Astrocyte (in vitro differentiated cells and primary cell): ENCODE measurements at regions not wholly inside any gene's neighbourhood (a gene's known extent, or its start where the extent isn't known, plus 50 kb on each side); places are given as distances from the start of the nearest gene placed in this dataset.
A peak's percentile ranks its signal among the peaks of the same experiment; 100 is the strongest.

ENCODE experiments used
- CTCF ChIP-seq: IDR thresholded peaks from 2 replicates; pipeline ENCODE4 v1.5.1; 2011; ENCODE audit warnings: low read depth, mild to moderate bottlenecking, inconsistent platforms, low read length, moderate library complexity; ENCODE audit not compliant: insufficient read depth
- EZH2 ChIP-seq: IDR thresholded peaks from 2 replicates; pipeline ENCODE4 v1.6.1; 2012; ENCODE audit warnings: mild to moderate bottlenecking, low read length, inconsistent platforms; ENCODE audit not compliant: insufficient read depth

GRCh38 chr1:47708019-47708535 lies 270.2 kb downstream of the FOXD2 start:
- TF ChIP-seq CTCF (no peak), EZH2 (peak; percentile 58)
